Dermis microvascular lymphatic vessel endothelial cell (primary cell): ENCODE measurements at regions not wholly inside any gene's neighbourhood (a gene's known extent, or its start where the extent isn't known, plus 50 kb on each side); places are given as distances from the start of the nearest gene placed in this dataset.
"Not testable (repeated sequence)": the region's sequence is repeated elsewhere in the genome, so short reads cannot be mapped to it uniquely, and the experiment has no call there.

Experiments
- DNase-seq, 2 donors: peaks; one replicate each; pipeline versions ENCODE4 v3.0.0 to v3.0.0-alpha.2; 2010; ENCODE audit warnings: low read depth in 2 of 2

GRCh38 chr5:18789218-18789998 is 1155.1 kb downstream of the TAF11L14 start:
- no peak for DNase-seq

- peak; percentile 40 to 57 for DNase-seq
Observed at GRCh38 chr5:18792145-18792544, 1157.9 kb downstream of the TAF11L14 start.

GRCh38 chr5:18797222-18797621 is 1163.0 kb downstream of the TAF11L14 start:
- DNase-seq = no peak

GRCh38 chr5:18798058-18798457 is 1163.8 kb downstream of the TAF11L14 start:
- no peak for DNase-seq

- no peak for DNase-seq
Observed at GRCh38 chr5:18799482-18800128, 1165.3 kb downstream of the TAF11L14 start.

GRCh38 chr5:18800293-18801025 is 1166.2 kb downstream of the TAF11L14 start:
- DNase-seq = no peak

- DNase-seq = not testable (repeated sequence)
Observed at GRCh38 chr5:18801413-18801812, 1167.2 kb downstream of the TAF11L14 start.

- no peak for DNase-seq
Observed at GRCh38 chr5:18802336-18802735, 1168.1 kb downstream of the TAF11L14 start.

- DNase-seq = no peak
Observed at GRCh38 chr5:18805376-18805775, 1171.1 kb downstream of the TAF11L14 start.

- DNase-seq = no peak
Observed at GRCh38 chr5:18807256-18808149, 1173.2 kb downstream of the TAF11L14 start.

GRCh38 chr5:18811661-18812060 is 1176.3 kb downstream of the CDH18 start:
- DNase-seq = no peak

GRCh38 chr5:18828351-18828750 is 1159.6 kb downstream of the CDH18 start:
- no peak for DNase-seq

- DNase-seq = no peak
Observed at GRCh38 chr5:18829539-18829938, 1158.5 kb downstream of the CDH18 start.

- no peak for DNase-seq
Observed at GRCh38 chr5:18850216-18850615, 1137.8 kb downstream of the CDH18 start.

GRCh38 chr5:18872978-18873377 is 1115.0 kb downstream of the CDH18 start:
- no peak for DNase-seq

GRCh38 chr5:18876565-18876964 is 1111.4 kb downstream of the CDH18 start:
- no peak for DNase-seq

- no peak for DNase-seq
Observed at GRCh38 chr5:18881615-18882014, 1106.4 kb downstream of the CDH18 start.

GRCh38 chr5:18882154-18882553 is 1105.8 kb downstream of the CDH18 start:
- DNase-seq = no peak

- no peak for DNase-seq
Observed at GRCh38 chr5:18888821-18889220, 1099.2 kb downstream of the CDH18 start.

GRCh38 chr5:18900644-18901043 is 1087.4 kb downstream of the CDH18 start:
- no peak for DNase-seq

- no peak for DNase-seq
Observed at GRCh38 chr5:18920966-18921365, 1067.0 kb downstream of the CDH18 start.
